ENCODE measurements at regions not wholly inside any gene's neighbourhood (a gene's known extent, or its start where the extent isn't known, plus 50 kb on each side); places are given as distances from the start of the nearest gene placed in this dataset.

GRCh38 chr20:30598460-30599230 is 658.8 kb upstream of the DEFB115 start:
- TF ChIP-seq POLR2A (IDR thresholded peaks at IDR 0.05; ENCODE audit: low read depth, low read length) (no peak), RCOR1 (IDR thresholded peaks at IDR 0.05; ENCODE audit: insufficient replicate concordance, low read length) (no peak)
- TF ChIP-seq, protein P1, sequence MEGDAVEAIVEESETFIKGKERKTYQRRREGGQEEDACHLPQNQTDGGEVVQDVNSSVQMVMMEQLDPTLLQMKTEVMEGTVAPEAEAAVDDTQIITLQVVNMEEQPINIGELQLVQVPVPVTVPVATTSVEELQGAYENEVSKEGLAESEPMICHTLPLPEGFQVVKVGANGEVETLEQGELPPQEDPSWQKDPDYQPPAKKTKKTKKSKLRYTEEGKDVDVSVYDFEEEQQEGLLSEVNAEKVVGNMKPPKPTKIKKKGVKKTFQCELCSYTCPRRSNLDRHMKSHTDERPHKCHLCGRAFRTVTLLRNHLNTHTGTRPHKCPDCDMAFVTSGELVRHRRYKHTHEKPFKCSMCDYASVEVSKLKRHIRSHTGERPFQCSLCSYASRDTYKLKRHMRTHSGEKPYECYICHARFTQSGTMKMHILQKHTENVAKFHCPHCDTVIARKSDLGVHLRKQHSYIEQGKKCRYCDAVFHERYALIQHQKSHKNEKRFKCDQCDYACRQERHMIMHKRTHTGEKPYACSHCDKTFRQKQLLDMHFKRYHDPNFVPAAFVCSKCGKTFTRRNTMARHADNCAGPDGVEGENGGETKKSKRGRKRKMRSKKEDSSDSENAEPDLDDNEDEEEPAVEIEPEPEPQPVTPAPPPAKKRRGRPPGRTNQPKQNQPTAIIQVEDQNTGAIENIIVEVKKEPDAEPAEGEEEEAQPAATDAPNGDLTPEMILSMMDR (conservative IDR thresholded peaks at IDR 0.05; ENCODE audit: low read depth, low read length): no peak
